ENCODE measurements at regions not wholly inside any gene's neighbourhood (a gene's known extent, or its start where the extent isn't known, plus 50 kb on each side); places are given as distances from the start of the nearest gene placed in this dataset.

GRCh38 chr14:98894600-98894999 is 377.4 kb downstream of the BCL11B start:
- Mint-ChIP-seq H3K4me1 (ENCODE audit: low read depth, unreplicated experiment) (no peaks in the 10 kb centered on the region), H3K27ac (ENCODE audit: unreplicated experiment) (no peak overlapping the region), H3K4me3 (ENCODE audit: unreplicated experiment) (no peak overlapping the region), H3K27me3 (ENCODE audit: low read depth, unreplicated experiment) (peaks cover 20% of the 10 kb centered on the region), H3K9me3 (ENCODE audit: unreplicated experiment) (peaks cover 5% of the 10 kb centered on the region), H3K36me3 (ENCODE audit: low read depth, unreplicated experiment) (peaks cover 1% of the 10 kb centered on the region)
- FAIRE-seq (no peak), DNase-seq (ENCODE audit: low read depth) (no peak)
- Histone ChIP-seq H4K20me1 (ENCODE audit: insufficient read depth, low read length) (no peaks in the 10 kb centered on the region), H3K4me1 (ENCODE audit: insufficient read depth, low read length) (no peaks in the 10 kb centered on the region), H3K79me2 (ENCODE audit: insufficient read depth, low read length) (no peaks in the 10 kb centered on the region), H3K27ac (ENCODE audit: low read depth, low read length) (no peak overlapping the region), H3K9ac (ENCODE audit: low read length) (no peak overlapping the region), H2AFZ (ENCODE audit: low read depth, low read length) (no peak overlapping the region), H3K4me3 (ENCODE audit: insufficient read depth, low read depth, low read length) (no peak overlapping the region), H3K4me2 (ENCODE audit: low read length) (no peak overlapping the region), H3K36me3 (ENCODE audit: insufficient read depth, low read length) (no peaks in the 10 kb centered on the region), H3K27me3 (ENCODE audit: insufficient read depth, low read length) (peaks cover 4% of the 10 kb centered on the region), H3K9me3 (ENCODE audit: insufficient read depth, low read depth, low read length) (peaks cover 2% of the 10 kb centered on the region)
- TF ChIP-seq, protein P1, sequence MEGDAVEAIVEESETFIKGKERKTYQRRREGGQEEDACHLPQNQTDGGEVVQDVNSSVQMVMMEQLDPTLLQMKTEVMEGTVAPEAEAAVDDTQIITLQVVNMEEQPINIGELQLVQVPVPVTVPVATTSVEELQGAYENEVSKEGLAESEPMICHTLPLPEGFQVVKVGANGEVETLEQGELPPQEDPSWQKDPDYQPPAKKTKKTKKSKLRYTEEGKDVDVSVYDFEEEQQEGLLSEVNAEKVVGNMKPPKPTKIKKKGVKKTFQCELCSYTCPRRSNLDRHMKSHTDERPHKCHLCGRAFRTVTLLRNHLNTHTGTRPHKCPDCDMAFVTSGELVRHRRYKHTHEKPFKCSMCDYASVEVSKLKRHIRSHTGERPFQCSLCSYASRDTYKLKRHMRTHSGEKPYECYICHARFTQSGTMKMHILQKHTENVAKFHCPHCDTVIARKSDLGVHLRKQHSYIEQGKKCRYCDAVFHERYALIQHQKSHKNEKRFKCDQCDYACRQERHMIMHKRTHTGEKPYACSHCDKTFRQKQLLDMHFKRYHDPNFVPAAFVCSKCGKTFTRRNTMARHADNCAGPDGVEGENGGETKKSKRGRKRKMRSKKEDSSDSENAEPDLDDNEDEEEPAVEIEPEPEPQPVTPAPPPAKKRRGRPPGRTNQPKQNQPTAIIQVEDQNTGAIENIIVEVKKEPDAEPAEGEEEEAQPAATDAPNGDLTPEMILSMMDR (IDR thresholded peaks at IDR 0.05; ENCODE audit: insufficient read depth, low read depth, low read length) = no peak
- no peak for TF ChIP-seq EZH2 (IDR thresholded peaks at IDR 0.05; ENCODE audit: insufficient read depth, low read length)

DNA sequence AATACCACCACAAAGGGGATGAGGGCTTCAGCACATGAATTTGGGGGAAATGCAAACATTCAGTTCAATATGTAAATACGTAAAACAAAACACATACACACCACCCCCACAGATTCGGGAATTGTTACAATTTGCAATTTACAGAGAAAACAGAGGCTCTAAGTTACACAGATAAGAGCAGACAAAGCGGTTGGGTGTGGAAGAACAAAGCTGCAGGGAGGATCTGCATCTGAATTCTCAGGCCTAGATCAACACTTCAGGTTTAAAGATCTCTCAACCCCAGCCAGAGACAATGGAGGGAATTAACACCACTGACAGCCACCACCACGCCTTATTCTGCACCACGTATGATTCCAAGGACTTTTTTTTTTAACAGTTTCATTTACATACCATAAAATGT is 375.5 kb downstream of the BCL11B start:
- no peak overlapping the region for H3K4me2 ChIP-seq (ENCODE audit: low read length)
- no peak overlapping the region for H2AFZ ChIP-seq (ENCODE audit: low read depth, low read length)
- Mint-ChIP-seq H3K9me3 (ENCODE audit: unreplicated experiment) (peaks cover 5% of the 10 kb centered on the region), H3K4me3 (ENCODE audit: unreplicated experiment) (no peak overlapping the region), H3K27me3 (ENCODE audit: low read depth, unreplicated experiment) (peaks cover 32% of the 10 kb centered on the region), H3K4me1 (ENCODE audit: low read depth, unreplicated experiment) (no peaks in the 10 kb centered on the region), H3K27ac (ENCODE audit: unreplicated experiment) (no peak overlapping the region), H3K36me3 (ENCODE audit: low read depth, unreplicated experiment) (peaks cover 1% of the 10 kb centered on the region)
- no peak for TF ChIP-seq EZH2 (IDR thresholded peaks at IDR 0.05; ENCODE audit: insufficient read depth, low read length)
- TF ChIP-seq, protein P1 (IDR thresholded peaks at IDR 0.05; ENCODE audit: insufficient read depth, low read depth, low read length) = no peak
- no peaks in the 10 kb centered on the region for H3K36me3 ChIP-seq (ENCODE audit: insufficient read depth, low read length)
- H3K27me3 ChIP-seq (ENCODE audit: insufficient read depth, low read length) = no peaks in the 10 kb centered on the region
- FAIRE-seq (no peak), DNase-seq (ENCODE audit: low read depth) (no peak)
- no peaks in the 10 kb centered on the region for H3K4me1 ChIP-seq (ENCODE audit: insufficient read depth, low read length)
- no peak overlapping the region for H3K4me3 ChIP-seq (ENCODE audit: insufficient read depth, low read depth, low read length)
- no peak overlapping the region for H3K27ac ChIP-seq (ENCODE audit: low read depth, low read length)
- H3K79me2 ChIP-seq (ENCODE audit: insufficient read depth, low read length) = no peaks in the 10 kb centered on the region
- H3K9ac ChIP-seq (ENCODE audit: low read length) = no peak overlapping the region
- H4K20me1 ChIP-seq (ENCODE audit: insufficient read depth, low read length) = no peaks in the 10 kb centered on the region
- H3K9me3 ChIP-seq (ENCODE audit: insufficient read depth, low read depth, low read length) = peaks cover 2% of the 10 kb centered on the region

DNA sequence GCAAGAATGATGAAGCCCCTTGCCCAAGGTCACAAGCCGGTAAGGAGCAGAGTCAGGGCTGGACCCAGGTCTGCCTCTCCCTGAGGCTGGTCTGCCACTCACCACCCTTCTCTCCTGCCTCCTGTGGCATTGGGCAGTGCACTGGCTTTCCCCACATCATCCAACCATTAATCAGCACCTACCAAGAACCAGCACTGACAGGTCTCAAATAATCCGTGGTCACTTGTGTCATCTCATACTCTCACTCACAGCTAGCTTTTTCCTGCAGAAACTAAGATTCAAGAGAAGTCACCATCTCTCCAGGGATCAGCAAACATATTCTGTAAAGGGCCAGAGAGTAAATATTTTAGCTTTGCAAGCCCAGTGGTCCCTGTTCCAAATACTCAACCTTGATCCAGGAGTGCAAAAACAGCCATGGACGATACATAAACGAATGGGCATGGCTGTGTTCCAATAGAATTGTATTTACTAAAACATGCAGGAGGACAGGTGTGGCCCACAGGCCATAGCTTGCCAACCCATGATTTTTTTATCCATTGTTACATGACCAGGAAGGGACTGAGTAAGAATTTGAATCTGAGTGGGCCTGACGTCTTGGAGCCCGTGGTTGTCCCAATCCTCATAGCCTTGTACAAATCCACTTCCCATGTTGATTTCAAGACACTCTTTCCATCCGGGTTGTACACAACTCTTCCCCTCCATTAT is 374.2 kb downstream of the BCL11B start:
- Mint-ChIP-seq H3K27me3 (ENCODE audit: low read depth, unreplicated experiment) (peaks cover 40% of the 10 kb centered on the region), H3K27ac (ENCODE audit: unreplicated experiment) (no peak overlapping the region), H3K4me1 (ENCODE audit: low read depth, unreplicated experiment) (no peaks in the 10 kb centered on the region), H3K36me3 (ENCODE audit: low read depth, unreplicated experiment) (peaks cover 3% of the 10 kb centered on the region), H3K4me3 (ENCODE audit: unreplicated experiment) (no peak overlapping the region), H3K9me3 (ENCODE audit: unreplicated experiment) (peaks cover 5% of the 10 kb centered on the region)
- Histone ChIP-seq H3K27ac (ENCODE audit: low read depth, low read length) (no peak overlapping the region), H3K9me3 (ENCODE audit: insufficient read depth, low read depth, low read length) (peaks cover 2% of the 10 kb centered on the region), H3K4me3 (ENCODE audit: insufficient read depth, low read depth, low read length) (no peak overlapping the region), H3K36me3 (ENCODE audit: insufficient read depth, low read length) (no peaks in the 10 kb centered on the region), H3K79me2 (ENCODE audit: insufficient read depth, low read length) (no peaks in the 10 kb centered on the region), H3K4me1 (ENCODE audit: insufficient read depth, low read length) (no peaks in the 10 kb centered on the region), H3K4me2 (ENCODE audit: low read length) (no peak overlapping the region), H2AFZ (ENCODE audit: low read depth, low read length) (no peak overlapping the region), H4K20me1 (ENCODE audit: insufficient read depth, low read length) (no peaks in the 10 kb centered on the region), H3K27me3 (ENCODE audit: insufficient read depth, low read length) (no peaks in the 10 kb centered on the region), H3K9ac (ENCODE audit: low read length) (no peak overlapping the region)
- DNase-seq (ENCODE audit: low read depth) (no peak), FAIRE-seq (no peak)
- TF ChIP-seq, protein P1 (IDR thresholded peaks at IDR 0.05; ENCODE audit: insufficient read depth, low read depth, low read length) = no peak
- no peak for TF ChIP-seq EZH2 (IDR thresholded peaks at IDR 0.05; ENCODE audit: insufficient read depth, low read length)

Data from astrocyte (in vitro differentiated cells and primary cell).